ENCODE measurements at regions not wholly inside any gene's neighbourhood (a gene's known extent, or its start where the extent isn't known, plus 50 kb on each side); places are given as distances from the start of the nearest gene placed in this dataset.

DNA sequence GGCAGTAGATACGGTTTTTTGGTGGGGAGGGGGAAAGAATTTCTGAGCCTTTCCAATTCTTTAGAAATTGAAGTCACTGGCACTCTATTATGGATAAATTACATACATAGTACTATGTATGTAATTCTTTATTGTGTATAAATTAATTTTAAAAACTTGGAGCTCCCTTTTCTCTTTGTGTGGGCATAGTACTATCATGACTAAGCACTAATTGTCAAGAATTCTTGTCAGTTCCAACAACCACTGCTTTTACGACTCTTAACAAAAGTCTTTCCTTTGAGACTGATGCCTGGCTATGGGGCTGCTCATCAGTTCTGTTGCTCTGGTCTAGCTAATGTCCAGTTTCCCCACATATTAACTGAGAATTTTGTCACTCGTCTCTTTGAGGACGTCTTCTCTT is 365.3 kb upstream of the RNF32 start:
- Histone ChIP-seq H2BK120ac (ENCODE audit: low read depth, low read length) (no peak overlapping the region), H3K14ac (ENCODE audit: low read length) (no peak overlapping the region), H3K9ac (ENCODE audit: low read depth, low read length, poor library complexity) (no peak overlapping the region), H2BK5ac (ENCODE audit: low read length) (no peak overlapping the region), H4K91ac (ENCODE audit: low read depth, low read length, poor library complexity) (no peak overlapping the region), H3K23ac (ENCODE audit: low read depth, low read length, poor library complexity) (no peak overlapping the region), H3K9me3 (replicated peaks in 1 of 2; ENCODE audit: control insufficient read depth in 2 of 2, insufficient read depth in 1 of 2, low read depth in 1 of 2, low read length in 2 of 2) (peaks cover 0 to 5% of the 10 kb centered on the region in 2 donors), H3K27ac (replicated peaks; ENCODE audit: low read length) (no peak overlapping the region), H2AK5ac (ENCODE audit: low read depth, low read length) (no peak overlapping the region), H3K79me1 (ENCODE audit: low read depth, low read length) (no peaks in the 10 kb centered on the region), H3K27me3 (ENCODE audit: control insufficient read depth in 3 of 3, insufficient read depth in 3 of 3, low read depth in 1 of 3, low read length in 3 of 3) (no peaks in the 10 kb centered on the region), H4K8ac (ENCODE audit: low read depth, low read length) (no peak overlapping the region), H3K4me1 (ENCODE audit: control insufficient read depth in 2 of 2, insufficient read depth in 1 of 2, low read depth in 1 of 2, low read length in 2 of 2) (peaks cover 0 to 3% of the 10 kb centered on the region in 2 donors), H3K36me3 (replicated peaks in 1 of 2; ENCODE audit: control insufficient read depth in 2 of 2, insufficient read depth in 2 of 2, low read length in 2 of 2) (no peaks in the 10 kb centered on the region), H3K4me3 (ENCODE audit: low read length in 2 of 2) (no peak overlapping the region), H2BK12ac (ENCODE audit: low read length) (no peak overlapping the region), H3K4ac (ENCODE audit: low read length) (no peak overlapping the region), H3K18ac (ENCODE audit: low read length) (no peak overlapping the region), H3K4me2 (ENCODE audit: insufficient read depth, low read length, poor library complexity, severe bottlenecking) (no peak overlapping the region), H2AFZ (ENCODE audit: low read length) (no peak overlapping the region), H2BK15ac (ENCODE audit: low read length) (no peak overlapping the region)
- WGBS, 2 donors (ENCODE audit: extremely low coverage in 2 of 2, insufficient read length in 2 of 2, insufficient replicate concordance in 1 of 2) = no CpG with 5 or more reads among the region's 4 CpGs
- no peak for DNase-seq (ENCODE audit: low spot score)

DNA sequence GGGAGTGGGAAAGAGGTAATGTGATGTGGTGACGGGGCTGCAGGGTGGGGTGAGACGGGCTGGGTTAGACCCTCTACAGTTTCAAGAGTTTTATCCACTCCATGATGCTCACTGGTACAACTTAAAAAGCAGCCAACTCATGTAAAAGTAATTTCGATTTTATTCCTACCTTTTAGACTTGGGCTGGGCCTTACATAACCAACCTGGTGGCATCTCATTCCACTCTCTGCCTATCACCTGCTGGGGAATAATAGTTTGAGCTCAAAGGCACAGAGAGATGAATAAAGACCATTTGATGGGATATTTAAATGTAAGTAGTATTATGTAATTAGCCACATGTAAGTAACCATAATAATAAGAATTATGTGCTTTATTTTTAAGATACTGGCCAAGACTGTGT is 366.0 kb upstream of the RNF32 start:
- Histone ChIP-seq H3K9ac (ENCODE audit: low read depth, low read length, poor library complexity) (no peak overlapping the region), H2BK5ac (ENCODE audit: low read length) (no peak overlapping the region), H2AK5ac (ENCODE audit: low read depth, low read length) (no peak overlapping the region), H3K27ac (replicated peaks; ENCODE audit: low read length) (no peak overlapping the region), H3K23ac (ENCODE audit: low read depth, low read length, poor library complexity) (no peak overlapping the region), H4K8ac (ENCODE audit: low read depth, low read length) (no peak overlapping the region), H2BK120ac (ENCODE audit: low read depth, low read length) (no peak overlapping the region), H3K4me2 (ENCODE audit: insufficient read depth, low read length, poor library complexity, severe bottlenecking) (no peak overlapping the region), H3K4ac (ENCODE audit: low read length) (no peak overlapping the region), H3K18ac (ENCODE audit: low read length) (no peak overlapping the region), H3K9me3 (replicated peaks in 1 of 2; ENCODE audit: control insufficient read depth in 2 of 2, insufficient read depth in 1 of 2, low read depth in 1 of 2, low read length in 2 of 2) (peaks cover 0 to 5% of the 10 kb centered on the region in 2 donors), H3K27me3 (ENCODE audit: control insufficient read depth in 3 of 3, insufficient read depth in 3 of 3, low read depth in 1 of 3, low read length in 3 of 3) (no peaks in the 10 kb centered on the region), H3K4me3 (ENCODE audit: low read length in 2 of 2) (no peak overlapping the region), H2AFZ (ENCODE audit: low read length) (no peak overlapping the region), H3K36me3 (replicated peaks in 1 of 2; ENCODE audit: control insufficient read depth in 2 of 2, insufficient read depth in 2 of 2, low read length in 2 of 2) (no peaks in the 10 kb centered on the region), H2BK15ac (ENCODE audit: low read length) (no peak overlapping the region), H4K91ac (ENCODE audit: low read depth, low read length, poor library complexity) (no peak overlapping the region), H2BK12ac (ENCODE audit: low read length) (no peak overlapping the region), H3K14ac (ENCODE audit: low read length) (no peak overlapping the region), H3K79me1 (ENCODE audit: low read depth, low read length) (no peaks in the 10 kb centered on the region), H3K4me1 (ENCODE audit: control insufficient read depth in 2 of 2, insufficient read depth in 1 of 2, low read depth in 1 of 2, low read length in 2 of 2) (peaks cover 0 to 3% of the 10 kb centered on the region in 2 donors)
- no CpG with 5 or more reads among the region's 3 CpGs for WGBS, 2 donors (ENCODE audit: extremely low coverage in 2 of 2, insufficient read length in 2 of 2, insufficient replicate concordance in 1 of 2)
- DNase-seq (ENCODE audit: low spot score) = no peak

DNA sequence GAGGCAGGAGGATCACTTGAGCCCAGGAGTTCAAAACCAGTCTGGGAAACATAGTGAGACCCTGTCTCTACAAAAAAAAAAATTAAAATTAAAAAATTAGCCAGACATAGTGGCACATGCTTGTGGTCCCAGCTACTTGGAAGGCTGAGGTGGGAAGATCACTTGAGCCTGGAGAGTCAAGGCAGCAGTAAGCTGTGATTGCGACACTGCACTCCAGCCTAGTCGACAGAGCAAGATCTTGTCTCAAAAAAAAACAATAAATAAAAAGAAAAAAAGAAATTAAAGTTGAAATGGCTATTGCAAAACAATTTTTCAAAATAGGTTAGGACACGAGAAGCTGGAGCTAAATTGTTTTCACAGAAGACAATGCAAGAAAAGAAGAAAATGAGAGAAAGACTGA is 379.0 kb upstream of the RNF32 start:
- H3K9ac ChIP-seq (ENCODE audit: low read depth, low read length, poor library complexity) = no peak overlapping the region
- H3K9me3 ChIP-seq (replicated peaks in 1 of 2; ENCODE audit: control insufficient read depth in 2 of 2, insufficient read depth in 1 of 2, low read depth in 1 of 2, low read length in 2 of 2) = no peaks in the 10 kb centered on the region
- DNase-seq (ENCODE audit: low spot score) = no peak
- H3K4me3 ChIP-seq (ENCODE audit: low read length in 2 of 2) = no peak overlapping the region
- H4K8ac ChIP-seq (ENCODE audit: low read depth, low read length) = no peak overlapping the region
- H3K4me2 ChIP-seq (ENCODE audit: insufficient read depth, low read length, poor library complexity, severe bottlenecking) = no peak overlapping the region
- H2BK5ac ChIP-seq (ENCODE audit: low read length) = no peak overlapping the region
- H2BK15ac ChIP-seq (ENCODE audit: low read length) = no peak overlapping the region
- no peak overlapping the region for H2AK5ac ChIP-seq (ENCODE audit: low read depth, low read length)
- no peak overlapping the region for H3K14ac ChIP-seq (ENCODE audit: low read length)
- H4K91ac ChIP-seq (ENCODE audit: low read depth, low read length, poor library complexity) = no peak overlapping the region
- H3K18ac ChIP-seq (ENCODE audit: low read length) = no peak overlapping the region
- H2BK12ac ChIP-seq (ENCODE audit: low read length) = no peak overlapping the region
- H2AFZ ChIP-seq (ENCODE audit: low read length) = no peak overlapping the region
- H3K4me1 ChIP-seq (ENCODE audit: control insufficient read depth in 2 of 2, insufficient read depth in 1 of 2, low read depth in 1 of 2, low read length in 2 of 2) = no peaks in the 10 kb centered on the region
- WGBS, 2 donors (ENCODE audit: extremely low coverage in 2 of 2, insufficient read length in 2 of 2, insufficient replicate concordance in 1 of 2) = no CpG with 5 or more reads among the region's 3 CpGs
- no peaks in the 10 kb centered on the region for H3K79me1 ChIP-seq (ENCODE audit: low read depth, low read length)
- H3K4ac ChIP-seq (ENCODE audit: low read length) = no peak overlapping the region
- no peak overlapping the region for H2BK120ac ChIP-seq (ENCODE audit: low read depth, low read length)
- H3K27me3 ChIP-seq (ENCODE audit: control insufficient read depth in 3 of 3, insufficient read depth in 3 of 3, low read depth in 1 of 3, low read length in 3 of 3) = no peaks in the 10 kb centered on the region
- no peaks in the 10 kb centered on the region for H3K36me3 ChIP-seq (replicated peaks in 1 of 2; ENCODE audit: control insufficient read depth in 2 of 2, insufficient read depth in 2 of 2, low read length in 2 of 2)
- H3K23ac ChIP-seq (ENCODE audit: low read depth, low read length, poor library complexity) = no peak overlapping the region
- H3K27ac ChIP-seq (replicated peaks; ENCODE audit: low read length) = no peak overlapping the region

DNA sequence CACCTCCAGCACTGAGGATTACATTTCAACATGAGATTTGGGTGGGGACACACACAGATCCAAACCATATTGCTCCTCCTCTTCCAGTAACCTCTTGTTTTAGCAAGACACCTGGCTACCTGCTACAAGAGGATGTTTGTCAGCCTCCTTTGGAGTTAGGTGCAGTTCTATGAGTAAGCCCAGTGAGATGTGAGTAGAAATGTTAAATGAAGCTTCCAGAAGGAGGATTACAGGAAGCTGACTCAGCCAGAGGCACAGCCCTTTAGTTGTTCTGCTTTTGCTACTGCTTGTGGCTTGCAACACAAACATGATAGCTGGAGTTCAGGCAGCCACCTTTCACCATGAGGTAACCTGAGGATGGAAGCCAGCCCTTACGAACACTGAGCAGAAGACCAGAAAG is 382.7 kb upstream of the RNF32 start:
- Histone ChIP-seq H2BK5ac (ENCODE audit: low read length) (no peak overlapping the region), H3K23ac (ENCODE audit: low read depth, low read length, poor library complexity) (no peak overlapping the region), H3K4ac (ENCODE audit: low read length) (no peak overlapping the region), H4K91ac (ENCODE audit: low read depth, low read length, poor library complexity) (no peak overlapping the region), H3K18ac (ENCODE audit: low read length) (no peak overlapping the region), H2AK5ac (ENCODE audit: low read depth, low read length) (no peak overlapping the region), H3K36me3 (replicated peaks in 1 of 2; ENCODE audit: control insufficient read depth in 2 of 2, insufficient read depth in 2 of 2, low read length in 2 of 2) (no peaks in the 10 kb centered on the region), H3K9ac (ENCODE audit: low read depth, low read length, poor library complexity) (no peak overlapping the region), H2AFZ (ENCODE audit: low read length) (no peak overlapping the region), H3K4me2 (ENCODE audit: insufficient read depth, low read length, poor library complexity, severe bottlenecking) (no peak overlapping the region), H2BK15ac (ENCODE audit: low read length) (no peak overlapping the region), H3K14ac (ENCODE audit: low read length) (no peak overlapping the region), H2BK120ac (ENCODE audit: low read depth, low read length) (no peak overlapping the region), H3K79me1 (ENCODE audit: low read depth, low read length) (no peaks in the 10 kb centered on the region), H2BK12ac (ENCODE audit: low read length) (no peak overlapping the region), H3K27me3 (ENCODE audit: control insufficient read depth in 3 of 3, insufficient read depth in 3 of 3, low read depth in 1 of 3, low read length in 3 of 3) (no peaks in the 10 kb centered on the region), H3K9me3 (replicated peaks in 1 of 2; ENCODE audit: control insufficient read depth in 2 of 2, insufficient read depth in 1 of 2, low read depth in 1 of 2, low read length in 2 of 2) (no peaks in the 10 kb centered on the region), H3K4me3 (ENCODE audit: low read length in 2 of 2) (peak overlapping the region in 1 of 2 donors; percentile 40), H3K27ac (replicated peaks; ENCODE audit: low read length) (no peak overlapping the region), H4K8ac (ENCODE audit: low read depth, low read length) (no peak overlapping the region), H3K4me1 (ENCODE audit: control insufficient read depth in 2 of 2, insufficient read depth in 1 of 2, low read depth in 1 of 2, low read length in 2 of 2) (no peaks in the 10 kb centered on the region)
- DNase-seq (ENCODE audit: low spot score) = no peak
- WGBS, 2 donors (ENCODE audit: extremely low coverage in 2 of 2, insufficient read length in 2 of 2, insufficient replicate concordance in 1 of 2) = no CpG with 5 or more reads among the region's 1 CpG
